COR-L47 (cell line): ENCODE measurements at regions not wholly inside any gene's neighbourhood (a gene's known extent, or its start where the extent isn't known, plus 50 kb on each side); places are given as distances from the start of the nearest gene placed in this dataset.
"Not testable (repeated sequence)": the region's sequence is repeated elsewhere in the genome, so short reads cannot be mapped to it uniquely, and the experiment has no call there.

Experiments used
- DNase-seq: peaks from one replicate; lab custom pipeline; 2025; lab: John Stamatoyannopoulos, UW

DNA sequence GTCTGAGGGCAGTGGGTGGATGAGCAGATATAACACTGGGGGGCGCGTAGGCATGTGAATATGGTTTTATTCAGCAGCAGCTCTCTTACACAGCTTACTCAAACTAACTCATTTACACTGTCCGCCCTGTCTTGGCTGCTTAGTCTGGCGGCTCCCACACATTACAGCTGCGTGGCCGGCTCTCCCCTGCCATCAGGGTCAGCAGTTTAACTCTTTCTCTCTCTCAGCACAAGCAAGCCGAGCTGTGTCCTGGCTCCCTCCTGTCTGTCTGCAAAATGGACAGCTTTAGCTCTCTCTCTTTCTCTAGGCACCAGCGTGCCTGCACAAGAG lies 1310.1 kb upstream of the RAG2 start:
- DNase-seq, result no peak

DNA sequence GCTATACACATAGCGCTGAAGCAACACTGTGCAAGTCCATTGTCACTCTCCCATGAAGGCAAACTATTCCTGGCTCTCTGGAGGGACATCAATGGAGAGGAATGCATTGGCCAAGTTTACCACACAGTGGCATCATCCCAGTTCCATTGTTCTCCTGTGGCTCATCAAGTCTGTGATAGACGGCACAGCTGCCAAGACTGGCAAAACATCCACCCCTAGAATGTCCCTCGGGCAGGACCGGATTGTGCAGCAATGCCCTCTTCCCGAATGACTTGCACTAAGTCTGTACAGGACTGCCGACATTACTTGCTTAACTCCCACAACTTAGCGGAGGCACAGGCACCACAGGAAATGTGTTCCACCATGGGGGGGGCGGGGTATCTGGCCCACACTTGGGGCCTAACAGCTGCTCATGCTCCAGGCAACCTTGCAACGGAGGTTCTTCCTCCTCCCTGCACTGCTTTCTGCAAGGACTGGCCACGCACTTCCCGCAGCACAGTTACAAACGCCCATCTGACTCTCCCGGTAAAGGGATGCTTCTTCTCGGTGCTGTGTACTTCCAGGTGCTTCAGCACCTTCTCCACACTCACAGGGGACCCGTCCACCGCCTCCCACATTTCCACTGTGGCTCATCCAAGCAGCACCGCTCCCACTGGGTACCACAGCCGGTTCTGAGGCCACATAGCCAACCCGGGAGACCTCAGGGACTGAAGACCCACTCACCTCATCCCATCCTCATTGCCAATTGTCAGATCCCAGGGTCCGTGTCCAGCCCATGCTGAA lies 1309.6 kb upstream of the RAG2 start:
- DNase-seq, result no peak

- DNase-seq, result peak; percentile 6
Measured at GRCh38 chr11:37905707-37906417, 1307.8 kb upstream of the RAG2 start.

GRCh38 chr11:37896016-37896415 lies 1298.0 kb upstream of the RAG2 start:
- no peak for DNase-seq

- no peak for DNase-seq
Measured at GRCh38 chr11:37881741-37882140, 1283.7 kb upstream of the RAG2 start.

DNA sequence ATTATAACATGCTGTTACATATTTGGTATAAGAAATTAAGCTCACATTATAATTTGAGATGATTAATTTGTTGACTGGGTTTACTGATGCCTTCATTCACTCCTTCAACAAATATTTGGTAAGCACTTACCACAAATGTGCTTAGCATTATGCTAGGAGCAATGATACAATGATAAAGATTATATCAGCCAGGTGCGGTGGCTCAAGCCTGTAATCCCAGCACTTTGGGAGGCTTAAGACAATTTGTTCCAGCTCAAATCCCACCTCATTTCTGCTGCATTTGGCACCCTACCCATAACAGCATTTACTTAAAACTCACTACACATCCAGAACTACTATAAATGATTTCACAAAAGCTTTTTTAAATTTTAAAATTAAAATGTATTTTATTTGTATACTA lies 1263.6 kb upstream of the RAG2 start:
- DNase-seq, result no peak

GRCh38 chr11:37858806-37859537 lies 1260.9 kb upstream of the RAG2 start:
- not testable (repeated sequence) for DNase-seq

GRCh38 chr11:37858398-37858797 lies 1260.4 kb upstream of the RAG2 start:
- no peak for DNase-seq

DNA sequence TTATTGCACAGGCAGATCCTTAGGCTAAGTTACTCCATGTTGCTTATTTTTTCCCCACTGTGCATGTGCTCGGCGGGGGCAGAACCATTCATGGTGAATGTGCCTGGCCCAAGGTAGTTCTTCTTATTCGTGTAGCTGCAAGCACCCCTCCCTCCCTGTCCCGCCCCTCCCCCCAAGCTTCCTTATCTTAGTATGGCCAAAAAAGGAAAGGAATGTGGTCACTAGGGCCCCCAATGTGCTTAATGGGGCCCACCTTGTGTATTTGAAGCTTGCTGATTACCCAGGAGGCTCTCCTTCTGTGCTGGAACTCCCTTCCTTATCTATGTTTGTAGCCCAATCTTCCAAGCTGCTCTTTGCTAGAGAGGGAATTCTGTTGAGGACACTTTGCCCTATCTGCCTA lies 1259.7 kb upstream of the RAG2 start:
- DNase-seq, result no peak

DNA sequence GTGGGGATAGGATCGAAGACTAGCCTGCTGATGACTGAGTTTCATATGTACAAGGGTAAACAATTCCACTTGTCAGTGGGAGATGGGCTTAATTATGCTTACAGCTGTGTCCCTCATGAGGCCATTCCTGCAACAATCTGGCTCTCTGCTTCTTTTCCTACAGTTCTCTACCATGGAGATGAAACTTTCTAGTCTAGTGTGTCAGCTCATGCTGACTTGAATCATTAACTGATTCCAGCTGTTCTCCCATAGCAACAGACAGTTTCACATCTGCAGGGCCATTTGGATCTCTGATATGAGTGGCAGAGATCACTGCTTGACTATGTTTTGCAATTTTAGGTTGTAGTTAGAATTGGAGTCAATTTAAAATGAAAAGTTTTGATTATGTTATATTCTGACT lies 1251.7 kb upstream of the RAG2 start:
- no peak for DNase-seq

GRCh38 chr11:37843603-37844002 lies 1245.6 kb upstream of the RAG2 start:
- no peak for DNase-seq

GRCh38 chr11:37841016-37841415 lies 1243.0 kb upstream of the RAG2 start:
- DNase-seq, result no peak

GRCh38 chr11:37840345-37840744 lies 1242.3 kb upstream of the RAG2 start:
- DNase-seq, result not testable (repeated sequence)

DNA sequence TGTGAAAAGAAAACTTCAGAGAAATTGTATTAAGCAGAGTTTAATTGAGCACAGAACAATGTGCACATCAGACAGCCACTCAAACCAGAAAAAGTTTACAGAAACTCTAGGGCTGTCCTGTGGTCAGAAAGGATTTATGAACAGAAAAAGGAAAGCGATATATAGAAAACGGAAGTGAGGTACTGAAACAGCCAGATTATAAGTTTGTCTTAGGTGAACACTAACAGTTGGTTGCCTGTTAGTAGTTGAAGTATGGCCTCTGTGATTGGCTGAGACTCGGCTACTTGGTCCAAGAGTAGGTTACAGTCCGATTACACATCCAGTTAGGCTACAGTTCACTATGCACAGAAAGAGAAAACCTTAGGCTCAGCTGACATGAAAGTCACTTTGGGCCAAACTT lies 1232.5 kb upstream of the RAG2 start:
- DNase-seq, result no peak

DNA sequence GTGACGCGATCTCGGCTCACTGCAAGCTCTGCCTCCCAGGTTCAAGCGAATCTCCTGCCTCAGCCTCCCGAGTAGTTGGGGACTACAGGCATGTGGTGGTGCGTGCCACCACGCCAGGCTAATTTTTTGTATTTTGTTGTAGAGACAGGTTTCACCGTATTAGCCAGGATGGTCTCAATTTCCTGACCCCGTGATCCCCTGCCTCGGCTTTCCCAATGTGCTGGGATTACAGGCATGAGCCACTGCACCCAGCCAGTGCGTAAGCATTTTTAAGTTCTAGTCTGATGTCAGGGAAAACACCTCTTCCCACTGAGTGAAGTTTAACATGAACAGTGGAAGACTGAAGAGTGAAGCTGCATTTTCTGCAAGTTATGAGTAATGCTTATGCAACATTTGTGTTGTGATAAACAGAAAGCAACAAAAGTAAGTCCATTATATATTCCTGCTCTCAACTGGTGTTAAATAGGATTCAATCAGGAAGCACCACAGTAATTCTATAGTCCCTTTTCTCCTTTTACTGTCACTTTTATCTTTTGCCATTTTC lies 1219.8 kb upstream of the RAG2 start:
- DNase-seq, result no peak

DNA sequence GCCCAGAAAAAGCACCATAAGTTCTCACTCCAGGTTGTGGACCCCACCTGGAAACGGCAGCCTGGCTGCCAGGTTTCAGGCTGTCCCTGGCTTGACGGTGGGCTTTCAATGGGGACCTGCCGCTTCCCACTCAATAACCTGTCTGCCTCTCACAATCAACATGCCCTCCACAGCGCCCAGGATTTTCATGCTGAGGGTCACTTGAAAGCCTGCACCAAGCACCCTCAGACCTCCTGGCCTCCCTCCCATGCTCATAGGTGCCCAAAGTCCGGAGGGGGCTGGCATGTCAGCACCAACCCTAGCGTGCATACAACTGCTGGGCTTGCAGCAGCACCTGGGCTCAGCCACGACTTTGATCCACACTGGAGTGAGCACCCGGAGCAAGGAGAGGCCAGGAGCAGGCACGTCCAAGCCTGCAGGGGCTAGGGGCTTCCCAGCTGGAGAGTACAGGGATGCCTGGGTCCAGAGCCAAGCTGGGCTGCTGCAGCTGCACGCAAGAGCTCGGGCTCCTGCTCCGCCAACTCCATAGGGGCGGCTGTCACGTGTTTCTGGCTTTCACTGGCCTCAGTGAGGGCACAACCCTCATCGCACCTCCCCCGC lies 1214.3 kb upstream of the RAG2 start:
- no peak for DNase-seq

GRCh38 chr11:37811349-37811748 lies 1213.3 kb upstream of the RAG2 start:
- DNase-seq, result no peak

DNA sequence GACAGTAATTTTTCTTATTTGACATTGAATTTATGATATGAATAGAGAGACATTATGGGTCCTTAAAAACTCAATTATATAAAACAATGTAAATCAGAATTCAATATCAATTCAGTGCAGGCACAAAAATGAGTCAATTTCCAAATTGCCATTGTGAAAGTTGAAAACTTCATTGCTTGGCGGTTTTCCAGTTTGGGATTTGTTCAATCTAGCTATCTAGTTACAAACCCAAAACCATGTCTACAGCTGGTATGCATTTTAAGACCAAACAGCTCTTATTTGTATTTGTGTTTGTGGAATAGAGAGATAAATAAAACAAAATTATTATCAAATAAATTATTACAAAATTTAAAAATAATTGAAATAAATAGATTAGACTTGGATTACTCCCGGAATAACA lies 1206.6 kb upstream of the RAG2 start:
- DNase-seq, result no peak

- DNase-seq, result no peak
Measured at GRCh38 chr11:37788141-37788877, 1190.3 kb upstream of the RAG2 start.

DNA sequence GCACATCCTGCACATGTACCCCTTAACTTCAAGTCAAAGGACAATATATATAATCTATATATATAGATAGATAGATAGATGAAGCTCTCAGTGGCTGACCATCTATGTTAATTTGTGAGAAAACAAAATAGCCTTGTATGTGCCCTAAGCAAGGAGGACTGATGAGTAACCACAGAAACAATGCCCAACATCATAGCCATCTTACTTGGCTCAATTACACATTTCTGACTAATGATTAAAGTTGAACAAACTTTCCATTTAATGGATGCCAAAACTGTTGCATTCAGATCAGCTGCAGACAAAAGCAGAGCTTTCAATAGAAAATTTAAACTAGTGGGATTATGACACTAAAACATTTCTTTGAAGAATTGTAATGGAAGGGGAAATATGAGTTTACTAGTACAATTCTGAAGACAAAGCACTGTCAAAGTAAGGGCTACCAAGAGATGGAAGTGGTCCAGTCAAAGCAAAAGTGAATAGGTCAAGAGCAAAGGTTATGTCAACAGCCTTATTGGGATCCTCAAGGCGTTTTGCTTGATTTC lies 1188.2 kb upstream of the RAG2 start:
- DNase-seq, result no peak

DNA sequence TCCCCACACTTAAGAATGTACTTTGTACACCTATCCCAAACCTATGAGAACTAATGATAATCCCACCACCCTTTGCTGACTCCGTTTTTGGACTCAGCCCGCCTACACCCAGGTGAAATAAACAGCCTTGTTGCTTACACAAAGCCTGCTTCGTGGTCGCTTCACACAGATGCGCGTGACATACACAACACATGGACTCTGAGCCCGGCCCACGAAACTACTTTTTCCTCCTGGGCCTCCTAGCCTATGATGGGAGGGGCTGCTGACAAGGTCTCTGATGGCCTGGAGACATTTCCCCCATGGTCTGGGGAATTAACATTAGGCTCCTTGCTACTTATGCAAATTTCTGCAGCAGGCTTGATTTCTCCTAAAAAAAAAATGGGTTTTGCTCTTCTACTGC lies 1176.4 kb upstream of the RAG2 start:
- no peak for DNase-seq
